ENCODE measurements at regions not wholly inside any gene's neighbourhood (a gene's known extent, or its start where the extent isn't known, plus 50 kb on each side); places are given as distances from the start of the nearest gene placed in this dataset.

- CTCF ChIA-PET: no interaction called here
- Mint-ChIP-seq H3K9me3 (no peaks in the 10 kb centered on the region), H3K27me3 (no peaks in the 10 kb centered on the region), H3K4me3 (no peak overlapping the region), H3K27ac (no peak overlapping the region), H3K36me3 (ENCODE audit: low read depth) (no peaks in the 10 kb centered on the region), H3K4me1 (no peaks in the 10 kb centered on the region)
- POLR2A ChIA-PET: no interaction called here
- no peak for DNase-seq
These were observed 278.8 kb downstream of the AJAP1 start for GRCh38 chr1:4933232-4933631.

GRCh38 chr1:4932311-4933030 lies 278.1 kb downstream of the AJAP1 start:
- Mint-ChIP-seq H3K9me3 (no peaks in the 10 kb centered on the region), H3K4me1 (no peaks in the 10 kb centered on the region), H3K27ac (no peak overlapping the region), H3K36me3 (ENCODE audit: low read depth) (no peaks in the 10 kb centered on the region), H3K4me3 (no peak overlapping the region), H3K27me3 (no peaks in the 10 kb centered on the region)
- ChIA-PET POLR2A (no interaction called here), CTCF (no interaction called here)
- DNase-seq: no peak

GRCh38 chr1:4931486-4931885 lies 277.1 kb downstream of the AJAP1 start:
- no peak for DNase-seq
- no peaks in the 10 kb centered on the region for H3K27me3 Mint-ChIP-seq
- ChIA-PET CTCF (no interaction called here), POLR2A (no interaction called here)
- no peaks in the 10 kb centered on the region for H3K36me3 Mint-ChIP-seq (ENCODE audit: low read depth)
- no peak overlapping the region for H3K27ac Mint-ChIP-seq
- no peaks in the 10 kb centered on the region for H3K4me1 Mint-ChIP-seq
- no peaks in the 10 kb centered on the region for H3K9me3 Mint-ChIP-seq
- H3K4me3 Mint-ChIP-seq: no peak overlapping the region

DNA sequence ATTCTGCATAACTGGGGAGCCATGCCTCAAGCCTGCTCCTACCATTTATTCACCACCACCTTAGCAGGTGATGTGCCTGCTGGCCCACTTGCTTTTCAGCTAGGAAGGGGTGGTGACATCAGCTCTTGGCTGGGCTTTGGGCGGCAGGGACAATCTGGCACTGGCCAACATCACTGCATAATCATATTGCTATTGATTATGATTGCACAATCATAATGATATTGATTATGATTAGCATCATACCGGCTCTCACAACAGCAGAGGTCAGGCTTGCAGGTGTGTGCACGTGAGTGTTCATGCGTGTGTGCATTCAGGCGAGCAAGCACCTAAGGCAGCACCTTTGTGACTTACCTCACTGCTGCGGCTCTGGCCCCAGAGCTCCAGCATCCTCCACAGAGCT lies 273.8 kb downstream of the AJAP1 start:
- Mint-ChIP-seq H3K36me3 (ENCODE audit: low read depth) (no peaks in the 10 kb centered on the region), H3K4me1 (no peaks in the 10 kb centered on the region), H3K4me3 (no peak overlapping the region), H3K27me3 (no peaks in the 10 kb centered on the region), H3K9me3 (no peaks in the 10 kb centered on the region), H3K27ac (no peak overlapping the region)
- DNase-seq: no peak
- ChIA-PET CTCF (no interaction called here), POLR2A (no interaction called here)

DNA sequence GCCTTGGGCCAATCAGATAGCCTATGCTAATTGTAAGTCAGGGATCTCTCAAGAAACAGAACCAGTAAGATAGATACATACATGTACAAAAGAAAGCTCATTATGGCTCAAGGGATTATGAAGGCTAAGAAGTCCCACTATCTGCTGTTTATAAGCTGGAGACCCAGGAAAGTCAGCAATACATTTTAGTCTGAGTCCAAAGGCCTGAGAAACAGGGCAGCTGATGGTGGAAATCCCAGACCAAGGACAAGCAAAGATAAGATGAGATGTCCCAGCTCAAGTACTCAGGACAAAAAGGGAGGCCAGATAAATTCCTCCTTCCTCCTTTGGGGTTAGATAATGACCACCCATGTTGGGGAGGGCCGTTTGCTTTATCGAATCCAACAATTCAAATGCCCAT lies 269.9 kb downstream of the AJAP1 start:
- H3K27ac Mint-ChIP-seq: no peak overlapping the region
- H3K4me3 Mint-ChIP-seq: no peak overlapping the region
- H3K9me3 Mint-ChIP-seq: peaks cover 5% of the 10 kb centered on the region
- CTCF ChIA-PET: interaction anchor here (0.9 kb wide), 1 partner anchor 14 kb away, joined by 3 read pairs; no protein-coding TSS in a partner anchor
- H3K27me3 Mint-ChIP-seq: no peaks in the 10 kb centered on the region
- DNase-seq: no peak
- H3K4me1 Mint-ChIP-seq: no peaks in the 10 kb centered on the region
- POLR2A ChIA-PET: no interaction called here
- no peaks in the 10 kb centered on the region for H3K36me3 Mint-ChIP-seq (ENCODE audit: low read depth)

GRCh38 chr1:4916610-4917009 lies 262.2 kb downstream of the AJAP1 start:
- Mint-ChIP-seq H3K4me3 (no peak overlapping the region), H3K36me3 (ENCODE audit: low read depth) (no peaks in the 10 kb centered on the region), H3K27me3 (no peaks in the 10 kb centered on the region), H3K4me1 (no peaks in the 10 kb centered on the region), H3K27ac (no peak overlapping the region), H3K9me3 (peaks cover 5% of the 10 kb centered on the region)
- no peak for DNase-seq
- POLR2A ChIA-PET: no interaction called here
- CTCF ChIA-PET: no interaction called here

- no peak for DNase-seq
- Mint-ChIP-seq H3K27me3 (no peaks in the 10 kb centered on the region), H3K9me3 (peaks cover 5% of the 10 kb centered on the region), H3K36me3 (ENCODE audit: low read depth) (no peaks in the 10 kb centered on the region), H3K4me1 (no peaks in the 10 kb centered on the region), H3K4me3 (no peak overlapping the region), H3K27ac (no peak overlapping the region)
- CTCF ChIA-PET: no interaction called here
- POLR2A ChIA-PET: no interaction called here
These were observed 260.7 kb downstream of the AJAP1 start for GRCh38 chr1:4915154-4915553.

DNA sequence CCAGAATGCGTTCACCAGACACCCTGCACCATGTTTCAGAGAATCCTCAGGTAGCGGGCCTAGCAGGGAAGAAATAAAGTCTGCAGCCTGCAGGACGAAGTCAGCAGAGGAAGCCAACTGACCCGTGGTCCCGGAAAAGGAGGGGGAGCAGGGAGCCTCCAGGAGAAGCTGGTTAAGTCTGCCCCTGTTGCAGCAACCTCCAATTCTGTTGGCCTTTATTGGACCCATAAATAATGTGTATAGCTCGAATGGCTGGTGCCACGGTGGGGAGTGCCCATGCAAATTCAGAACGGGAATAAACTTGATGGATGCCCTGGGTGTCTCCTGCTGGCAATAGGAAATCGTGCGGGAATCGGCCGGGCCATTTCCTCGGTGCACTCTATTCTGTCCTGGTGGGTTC lies 254.1 kb downstream of the AJAP1 start:
- H3K27ac Mint-ChIP-seq: no peak overlapping the region
- no peaks in the 10 kb centered on the region for H3K36me3 Mint-ChIP-seq (ENCODE audit: low read depth)
- no peak for DNase-seq
- H3K9me3 Mint-ChIP-seq: no peaks in the 10 kb centered on the region
- no peaks in the 10 kb centered on the region for H3K4me1 Mint-ChIP-seq
- H3K27me3 Mint-ChIP-seq: no peaks in the 10 kb centered on the region
- CTCF ChIA-PET: no interaction called here
- no peak overlapping the region for H3K4me3 Mint-ChIP-seq
- POLR2A ChIA-PET: no interaction called here

DNA sequence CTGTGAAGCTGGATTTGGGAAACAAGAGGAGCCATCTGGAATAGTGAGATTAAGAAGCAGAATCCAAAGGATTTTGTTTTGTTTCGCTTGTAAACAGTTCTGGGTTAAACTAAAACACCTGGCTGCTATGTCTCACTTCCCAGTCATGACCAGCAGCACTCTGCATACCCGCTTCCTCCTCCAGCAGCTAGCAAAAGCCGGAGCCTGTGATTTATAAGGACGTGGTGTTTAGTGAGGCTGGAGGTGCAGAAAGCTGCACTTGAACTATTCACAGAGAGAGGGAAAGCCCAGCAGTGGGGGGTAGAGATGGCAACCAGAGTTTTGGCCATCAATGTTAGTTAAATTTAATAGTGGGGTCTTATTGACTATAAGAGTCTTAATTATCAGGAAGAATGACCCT lies 240.2 kb downstream of the AJAP1 start:
- Mint-ChIP-seq H3K4me3 (no peak overlapping the region), H3K9me3 (peaks cover 4% of the 10 kb centered on the region), H3K27me3 (no peaks in the 10 kb centered on the region), H3K27ac (no peak overlapping the region), H3K36me3 (ENCODE audit: low read depth) (no peaks in the 10 kb centered on the region), H3K4me1 (no peaks in the 10 kb centered on the region)
- CTCF ChIA-PET: no interaction called here
- POLR2A ChIA-PET: no interaction called here
- DNase-seq: no peak

GRCh38 chr1:4880626-4881025 lies 226.2 kb downstream of the AJAP1 start:
- CTCF ChIA-PET: no interaction called here
- no peak for DNase-seq
- POLR2A ChIA-PET: no interaction called here
- no peaks in the 10 kb centered on the region for H3K36me3 Mint-ChIP-seq (ENCODE audit: low read depth)
- H3K27ac Mint-ChIP-seq: no peak overlapping the region
- H3K4me1 Mint-ChIP-seq: no peaks in the 10 kb centered on the region
- no peak overlapping the region for H3K4me3 Mint-ChIP-seq
- H3K27me3 Mint-ChIP-seq: peaks cover 5% of the 10 kb centered on the region
- H3K9me3 Mint-ChIP-seq: no peaks in the 10 kb centered on the region

- Mint-ChIP-seq H3K27ac (no peak overlapping the region), H3K27me3 (no peaks in the 10 kb centered on the region), H3K9me3 (no peaks in the 10 kb centered on the region), H3K36me3 (ENCODE audit: low read depth) (no peaks in the 10 kb centered on the region), H3K4me1 (no peaks in the 10 kb centered on the region), H3K4me3 (no peak overlapping the region)
- POLR2A ChIA-PET: no interaction called here
- DNase-seq: no peak
- CTCF ChIA-PET: no interaction called here
These were observed 223.0 kb downstream of the AJAP1 start for GRCh38 chr1:4877426-4877825.

DNA sequence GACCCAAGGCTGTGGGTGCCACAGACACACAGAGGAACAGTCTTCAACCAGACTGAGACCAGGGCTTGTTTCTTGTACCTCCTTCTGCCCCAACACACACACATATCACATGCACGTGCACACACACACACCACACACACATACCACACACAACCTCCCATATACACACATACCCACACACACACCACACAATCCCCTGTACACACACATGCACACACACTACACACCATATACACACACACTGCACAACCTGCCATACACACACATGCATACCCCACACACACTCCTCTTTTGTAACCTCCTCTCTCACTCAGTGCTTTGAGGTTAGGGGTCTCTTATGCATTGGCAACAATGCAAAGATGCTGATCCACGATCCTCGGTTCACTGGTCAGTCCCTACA lies 217.0 kb downstream of the AJAP1 start:
- CTCF ChIA-PET: no interaction called here
- no peaks in the 10 kb centered on the region for H3K36me3 Mint-ChIP-seq (ENCODE audit: low read depth)
- no peak for DNase-seq
- no peak overlapping the region for H3K27ac Mint-ChIP-seq
- POLR2A ChIA-PET: no interaction called here
- no peak overlapping the region for H3K4me3 Mint-ChIP-seq
- H3K27me3 Mint-ChIP-seq: no peaks in the 10 kb centered on the region
- H3K9me3 Mint-ChIP-seq: no peaks in the 10 kb centered on the region
- H3K4me1 Mint-ChIP-seq: no peaks in the 10 kb centered on the region

DNA sequence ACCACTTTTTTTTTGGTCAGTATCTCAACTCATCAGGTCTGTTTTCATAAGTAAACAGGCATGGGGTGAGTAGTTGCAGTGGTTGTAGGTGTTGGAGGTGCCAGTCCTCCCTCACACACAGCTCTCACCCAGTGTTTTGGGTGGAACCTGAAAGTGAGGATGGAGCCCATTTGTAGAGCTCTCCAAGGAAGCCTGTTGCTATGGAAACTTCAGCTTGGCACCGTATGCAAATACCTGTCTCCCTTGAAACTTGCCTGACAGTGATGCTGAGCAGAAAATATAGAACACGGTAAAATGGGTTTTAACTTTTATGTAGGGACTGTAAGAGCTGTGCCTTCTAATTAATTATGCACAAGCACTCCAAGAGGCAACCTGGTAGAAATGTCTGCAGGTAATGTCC lies 214.1 kb downstream of the AJAP1 start:
- no peaks in the 10 kb centered on the region for H3K4me1 Mint-ChIP-seq
- H3K4me3 Mint-ChIP-seq: no peak overlapping the region
- H3K27me3 Mint-ChIP-seq: no peaks in the 10 kb centered on the region
- H3K36me3 Mint-ChIP-seq (ENCODE audit: low read depth): no peaks in the 10 kb centered on the region
- CTCF ChIA-PET: no interaction called here
- DNase-seq: no peak
- no peaks in the 10 kb centered on the region for H3K9me3 Mint-ChIP-seq
- POLR2A ChIA-PET: no interaction called here
- H3K27ac Mint-ChIP-seq: no peak overlapping the region

GRCh38 chr1:4856396-4856795 lies 202.0 kb downstream of the AJAP1 start:
- H3K27me3 Mint-ChIP-seq: no peaks in the 10 kb centered on the region
- H3K9me3 Mint-ChIP-seq: no peaks in the 10 kb centered on the region
- no peak overlapping the region for H3K4me3 Mint-ChIP-seq
- H3K27ac Mint-ChIP-seq: no peak overlapping the region
- no peak for DNase-seq
- no peaks in the 10 kb centered on the region for H3K4me1 Mint-ChIP-seq
- H3K36me3 Mint-ChIP-seq (ENCODE audit: low read depth): no peaks in the 10 kb centered on the region
- CTCF ChIA-PET: no interaction called here
- POLR2A ChIA-PET: no interaction called here
